CD14-positive monocyte (primary cell): ENCODE measurements at regions not wholly inside any gene's neighbourhood (a gene's known extent, or its start where the extent isn't known, plus 50 kb on each side); places are given as distances from the start of the nearest gene placed in this dataset.
"Not testable (repeated sequence)": the region's sequence is repeated elsewhere in the genome, so short reads cannot be mapped to it uniquely, and the experiment has no call there.

Experiments used
- DNase-seq, 3 donors: peaks; one replicate each; pipeline ENCODE4 v3.0.0-alpha.2; 2011 to 2022
- H2AFZ ChIP-seq: 2 replicates; pipeline ENCODE4 v1.6.0; 2012; ENCODE audit warnings: mild to moderate bottlenecking, low read depth, low read length, inconsistent platforms; ENCODE audit not compliant: insufficient read depth, poor library complexity, severe bottlenecking
- H3K27ac ChIP-seq, 2 donors: 1 replicate in 1 of 2; 2 replicates in 1 of 2; pipeline ENCODE4 v1.5.1; 2012 to 2013; ENCODE audit warnings: low read length in 2 of 2, control low read depth in 1 of 2, inconsistent platforms in 1 of 2, low read depth in 1 of 2, mild to moderate bottlenecking in 1 of 2
- H3K27me3 ChIP-seq, 2 donors: one replicate each; pipeline versions ENCODE4 v1.6.0 to v1.6.1; 2011 to 2013; ENCODE audit warnings: low read length in 2 of 2; ENCODE audit not compliant: control insufficient read depth in 2 of 2, insufficient read depth in 2 of 2
- H3K36me3 ChIP-seq, 2 donors: replicated peaks in 1 of 2; 1 replicate in 1 of 2; 2 replicates in 1 of 2; pipeline versions ENCODE4 v1.5.1 to v1.6.1; 2012 to 2013; ENCODE audit warnings: low read length in 2 of 2, control low read depth in 1 of 2, inconsistent platforms in 1 of 2, mild to moderate bottlenecking in 1 of 2; ENCODE audit not compliant: insufficient read depth in 2 of 2, control insufficient read depth in 1 of 2
- H3K4me1 ChIP-seq, 2 donors: 1 replicate in 1 of 2; 2 replicates in 1 of 2; pipeline versions ENCODE4 v1.5.1 to v1.6.1; 2012 to 2013; ENCODE audit warnings: low read length in 2 of 2, control low read depth in 1 of 2, inconsistent platforms in 1 of 2, mild to moderate bottlenecking in 1 of 2, moderate library complexity in 1 of 2; ENCODE audit not compliant: insufficient read depth in 2 of 2, control insufficient read depth in 1 of 2
- H3K4me2 ChIP-seq: replicated peaks from 2 replicates; pipeline ENCODE3; 2012; ENCODE audit warnings: low read length, moderate library complexity, mild to moderate bottlenecking; ENCODE audit not compliant: poor library complexity, severe bottlenecking; ENCODE audit errors: extremely low read depth
- H3K4me3 ChIP-seq, 3 experiments: fragments of 200-600 bp in 1 of 3; sonication (generic) in 1 of 3; replicated peaks in 1 of 3; 1 replicate in 2 of 3; 2 replicates in 1 of 3; pipeline ENCODE4 v1.5.1; 2011 to 2013; ENCODE audit warnings: low read length in 3 of 3, mild to moderate bottlenecking in 3 of 3, control low read depth in 2 of 3, low read depth in 2 of 3, inconsistent platforms in 1 of 3, moderate library complexity in 1 of 3
- H3K79me2 ChIP-seq: 2 replicates; pipeline ENCODE4 v1.6.0; 2012; ENCODE audit warnings: mild to moderate bottlenecking, control low read depth, inconsistent platforms, low read length, moderate library complexity; ENCODE audit not compliant: insufficient read depth
- H3K9ac ChIP-seq: 2 replicates; pipeline ENCODE4 v1.6.0; 2017; ENCODE audit warnings: low read length, mild to moderate bottlenecking; ENCODE audit not compliant: insufficient read depth, poor library complexity, severe bottlenecking
- H3K9me3 ChIP-seq, 2 donors: replicated peaks in 1 of 2; 1 replicate in 1 of 2; 2 replicates in 1 of 2; pipeline versions ENCODE4 v1.5.1 to v1.6.1; 2012 to 2013; ENCODE audit warnings: low read length in 2 of 2, control low read depth in 1 of 2; ENCODE audit not compliant: control insufficient read depth in 1 of 2, insufficient read depth in 1 of 2
- H4K20me1 ChIP-seq: 2 replicates; pipeline ENCODE4 v1.6.0; 2012; ENCODE audit warnings: mild to moderate bottlenecking, low read length, control low read depth, moderate library complexity; ENCODE audit not compliant: insufficient read depth
- H3K27ac Mint-ChIP-seq, 7 donors: one replicate each; pipeline ENCODE4 v1.8.0; 2020; ENCODE audit warnings: mild to moderate bottlenecking in 7 of 7, mixed read lengths in 7 of 7, moderate library complexity in 6 of 7, inconsistent platforms in 2 of 7
- H3K27me3 Mint-ChIP-seq, 3 donors: one replicate each; pipeline ENCODE4 v1.8.0; 2021 to 2022; ENCODE audit warnings: low read depth in 3 of 3, mild to moderate bottlenecking in 3 of 3, mixed read lengths in 3 of 3, moderate library complexity in 3 of 3, inconsistent platforms in 1 of 3
- H3K36me3 Mint-ChIP-seq, 2 donors: one replicate each; pipeline ENCODE4 v1.8.0; 2020; ENCODE audit warnings: mixed read lengths in 2 of 2, inconsistent platforms in 1 of 2, mild to moderate bottlenecking in 1 of 2
- H3K4me1 Mint-ChIP-seq: one replicate; pipeline ENCODE4 v1.8.0; 2020; ENCODE audit warnings: mild to moderate bottlenecking, mixed read lengths
- H3K4me3 Mint-ChIP-seq, 2 donors: one replicate each; pipeline ENCODE4 v1.8.0; 2020; ENCODE audit warnings: mild to moderate bottlenecking in 2 of 2, mixed read lengths in 2 of 2, moderate library complexity in 1 of 2
- H3K9me3 Mint-ChIP-seq, 7 donors: one replicate each; pipeline ENCODE4 v1.8.0; 2020 to 2022; ENCODE audit warnings: mixed read lengths in 7 of 7, mild to moderate bottlenecking in 6 of 7, moderate library complexity in 6 of 7, inconsistent platforms in 2 of 7
- WGBS: methylation state at CpG from one replicate; pipeline ENCODE4 v1.1.5; 2013; ENCODE audit warnings: missing lambda C conversion rate; ENCODE audit not compliant: insufficient coverage; 5-methylcytosine and 5-hydroxymethylcytosine counted together
- intact Hi-C, 2 donors: fragments of 100-400 bp; cut with micrococcal nuclease; formaldehyde crosslinking; loops; one replicate each; pipeline versions ENCODE4 v1.15.0 to v1.15.1; 2023

- H3K4me3 Mint-ChIP-seq, H3K27me3 Mint-ChIP-seq, H3K4me2 ChIP-seq, H3K79me2 ChIP-seq, intact Hi-C loops, H4K20me1 ChIP-seq, DNase-seq, H3K4me3 ChIP-seq, H3K27ac ChIP-seq, H3K27me3 ChIP-seq, H3K9me3 Mint-ChIP-seq, H3K9ac ChIP-seq, H2AFZ ChIP-seq, H3K4me1 ChIP-seq, H3K9me3 ChIP-seq: not testable (repeated sequence)
- peaks cover 25 to 51% of the 10 kb centered on the region in 2 donors for H3K36me3 ChIP-seq
- H3K4me1 Mint-ChIP-seq = peaks cover 15% of the 10 kb centered on the region
- peaks cover 50 to 73% of the 10 kb centered on the region in 2 donors for H3K36me3 Mint-ChIP-seq
- no CpG with 5 or more reads among the region's 1 CpG for WGBS
- peak overlapping the region in 6 of 7 donors; percentile 3 to 72 (median 24) for H3K27ac Mint-ChIP-seq
Observed at GRCh38 chr15:30723540-30724175, 97.7 kb downstream of the ARHGAP11B start.

GRCh38 chr15:30729880-30730590, 104.1 kb downstream of the ARHGAP11B start:
- H4K20me1 ChIP-seq, H3K4me1 Mint-ChIP-seq, H3K4me3 ChIP-seq, H3K4me2 ChIP-seq, H3K4me3 Mint-ChIP-seq, DNase-seq, H2AFZ ChIP-seq, H3K4me1 ChIP-seq, H3K27me3 Mint-ChIP-seq, H3K9ac ChIP-seq, H3K9me3 Mint-ChIP-seq, H3K9me3 ChIP-seq, H3K27ac Mint-ChIP-seq, H3K27me3 ChIP-seq, H3K27ac ChIP-seq, H3K79me2 ChIP-seq, intact Hi-C loops: not testable (repeated sequence)
- peaks cover 66 to 70% of the 10 kb centered on the region in 2 donors for H3K36me3 Mint-ChIP-seq
- peaks cover 41 to 60% of the 10 kb centered on the region in 2 donors for H3K36me3 ChIP-seq
- WGBS = no CpG with 5 or more reads among the region's 2 CpGs

DNA sequence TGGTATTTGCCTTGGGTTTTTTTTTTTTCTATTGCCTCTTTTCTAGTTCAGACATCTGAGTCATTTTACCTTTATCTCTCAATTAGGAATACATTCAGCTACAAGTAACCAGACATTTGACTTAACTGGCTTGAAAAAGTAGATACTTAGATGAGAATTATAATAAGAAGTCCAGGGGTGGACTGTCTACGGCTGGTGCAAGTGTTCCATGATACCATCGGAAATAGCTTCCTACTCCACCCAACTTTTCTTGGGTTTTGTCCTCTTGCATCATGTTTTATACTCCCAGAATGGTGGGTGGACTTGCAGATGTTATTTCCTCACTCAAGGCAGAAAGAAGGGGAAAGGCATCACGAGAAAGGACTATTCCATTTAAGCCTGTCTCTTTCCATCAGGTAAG, 104.7 kb downstream of the ARHGAP11B start:
- H2AFZ ChIP-seq, H3K4me2 ChIP-seq, intact Hi-C loops, DNase-seq, H3K4me3 Mint-ChIP-seq, H3K4me3 ChIP-seq, H3K4me1 ChIP-seq, H3K27ac ChIP-seq, H3K79me2 ChIP-seq, H3K9ac ChIP-seq, H3K9me3 Mint-ChIP-seq, H3K27ac Mint-ChIP-seq, H3K27me3 Mint-ChIP-seq, H3K9me3 ChIP-seq, H3K27me3 ChIP-seq, H3K4me1 Mint-ChIP-seq, H4K20me1 ChIP-seq: not testable (repeated sequence)
- no CpG with 5 or more reads among the region's 3 CpGs for WGBS
- H3K36me3 ChIP-seq = peaks cover 39 to 62% of the 10 kb centered on the region in 2 donors
- peaks cover 64 to 70% of the 10 kb centered on the region in 2 donors for H3K36me3 Mint-ChIP-seq

- H4K20me1 ChIP-seq, H3K9me3 ChIP-seq, H3K27me3 ChIP-seq, H3K4me1 Mint-ChIP-seq, H3K4me3 Mint-ChIP-seq, H3K4me3 ChIP-seq, DNase-seq, intact Hi-C loops, H2AFZ ChIP-seq, H3K27ac Mint-ChIP-seq, H3K9ac ChIP-seq, H3K4me1 ChIP-seq, H3K79me2 ChIP-seq, H3K27me3 Mint-ChIP-seq, H3K27ac ChIP-seq, H3K4me2 ChIP-seq: not testable (repeated sequence)
- peaks cover 41 to 62% of the 10 kb centered on the region in 2 donors for H3K36me3 ChIP-seq
- peaks cover 71 to 74% of the 10 kb centered on the region in 2 donors for H3K36me3 Mint-ChIP-seq
- peaks cover 0 to 10% (median 3%) of the 10 kb centered on the region in 7 donors for H3K9me3 Mint-ChIP-seq
- WGBS = 100% methylated on average over 1 of the region's 4 CpGs
Observed at GRCh38 chr15:30732100-30732499, 106.2 kb downstream of the ARHGAP11B start.
